ENCODE measurements at regions not wholly inside any gene's neighbourhood (a gene's known extent, or its start where the extent isn't known, plus 50 kb on each side); places are given as distances from the start of the nearest gene placed in this dataset.

DNA sequence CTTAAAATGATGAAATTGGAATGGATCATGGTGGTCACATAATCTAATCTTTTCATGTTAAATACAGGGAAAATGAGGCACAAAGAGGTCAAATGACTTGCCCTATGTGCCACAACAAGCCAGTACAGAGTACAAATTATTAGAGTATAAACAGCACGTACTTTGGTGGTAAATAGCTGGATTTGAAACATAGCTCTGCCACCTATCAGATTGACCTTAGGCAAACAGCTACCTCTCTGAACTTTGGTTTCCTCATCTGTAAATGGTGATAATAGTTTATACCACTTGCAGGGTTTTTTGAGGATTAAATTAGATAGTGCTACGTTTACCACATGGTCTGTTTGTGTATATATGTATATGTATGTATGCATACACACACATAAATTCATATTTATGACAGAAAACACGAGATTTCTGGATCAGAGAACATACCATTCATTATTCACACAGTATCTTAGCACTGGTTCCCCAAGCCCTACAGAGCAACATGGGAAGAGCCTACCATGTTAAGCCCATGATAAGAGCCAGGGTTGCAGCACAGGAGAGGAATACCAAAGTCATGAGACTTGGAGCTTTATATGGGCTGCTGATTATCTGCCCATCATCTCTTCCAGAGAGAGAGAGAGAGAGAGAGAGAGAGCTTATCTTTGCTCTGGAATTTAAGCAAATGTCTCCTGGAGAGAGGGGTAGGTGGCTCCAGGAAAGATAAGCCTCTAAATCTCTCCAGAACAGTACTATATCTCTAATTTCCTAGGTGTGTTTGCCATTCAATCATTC is 73.5 kb downstream of the MDH1 start:
- Histone ChIP-seq H3K9me2 (ENCODE audit: low read depth, low read length) (no peaks in the 10 kb centered on the region), H3K79me2 (ENCODE audit: insufficient read depth, low read length) (no peaks in the 10 kb centered on the region), H3F3A (ENCODE audit: insufficient read depth, low read length) (no peaks in the 10 kb centered on the region), H3K36me3 (ENCODE audit: insufficient read depth, low read length) (no peaks in the 10 kb centered on the region), H3K9me3 (ENCODE audit: low read length) (no peaks in the 10 kb centered on the region; the same call in 1 of the 2 replicates), H3K4me2 (ENCODE audit: low read length) (no peak overlapping the region), H3K27me3 (ENCODE audit: insufficient read depth, low read length) (no peaks in the 10 kb centered on the region), H3K4me1 (ENCODE audit: insufficient read depth, low read length, severe bottlenecking) (no peaks in the 10 kb centered on the region), H2AFZ (ENCODE audit: low read length) (no peak overlapping the region), H3K27ac (ENCODE audit: low read depth, low read length, poor library complexity, severe bottlenecking) (no peak overlapping the region), H3K4me3 (ENCODE audit: low read depth, low read length, poor library complexity, severe bottlenecking) (no peak overlapping the region), H3K9ac (ENCODE audit: low read length) (no peak overlapping the region), H4K20me1 (ENCODE audit: insufficient read depth, low read length) (no peaks in the 10 kb centered on the region)
- TF ChIP-seq EZH2 (IDR thresholded peaks at IDR 0.05; ENCODE audit: borderline replicate concordance, low read length), result no peak
- TF ChIP-seq, protein P1, sequence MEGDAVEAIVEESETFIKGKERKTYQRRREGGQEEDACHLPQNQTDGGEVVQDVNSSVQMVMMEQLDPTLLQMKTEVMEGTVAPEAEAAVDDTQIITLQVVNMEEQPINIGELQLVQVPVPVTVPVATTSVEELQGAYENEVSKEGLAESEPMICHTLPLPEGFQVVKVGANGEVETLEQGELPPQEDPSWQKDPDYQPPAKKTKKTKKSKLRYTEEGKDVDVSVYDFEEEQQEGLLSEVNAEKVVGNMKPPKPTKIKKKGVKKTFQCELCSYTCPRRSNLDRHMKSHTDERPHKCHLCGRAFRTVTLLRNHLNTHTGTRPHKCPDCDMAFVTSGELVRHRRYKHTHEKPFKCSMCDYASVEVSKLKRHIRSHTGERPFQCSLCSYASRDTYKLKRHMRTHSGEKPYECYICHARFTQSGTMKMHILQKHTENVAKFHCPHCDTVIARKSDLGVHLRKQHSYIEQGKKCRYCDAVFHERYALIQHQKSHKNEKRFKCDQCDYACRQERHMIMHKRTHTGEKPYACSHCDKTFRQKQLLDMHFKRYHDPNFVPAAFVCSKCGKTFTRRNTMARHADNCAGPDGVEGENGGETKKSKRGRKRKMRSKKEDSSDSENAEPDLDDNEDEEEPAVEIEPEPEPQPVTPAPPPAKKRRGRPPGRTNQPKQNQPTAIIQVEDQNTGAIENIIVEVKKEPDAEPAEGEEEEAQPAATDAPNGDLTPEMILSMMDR (IDR thresholded peaks at IDR 0.05; ENCODE audit: low read length), result no peak

DNA sequence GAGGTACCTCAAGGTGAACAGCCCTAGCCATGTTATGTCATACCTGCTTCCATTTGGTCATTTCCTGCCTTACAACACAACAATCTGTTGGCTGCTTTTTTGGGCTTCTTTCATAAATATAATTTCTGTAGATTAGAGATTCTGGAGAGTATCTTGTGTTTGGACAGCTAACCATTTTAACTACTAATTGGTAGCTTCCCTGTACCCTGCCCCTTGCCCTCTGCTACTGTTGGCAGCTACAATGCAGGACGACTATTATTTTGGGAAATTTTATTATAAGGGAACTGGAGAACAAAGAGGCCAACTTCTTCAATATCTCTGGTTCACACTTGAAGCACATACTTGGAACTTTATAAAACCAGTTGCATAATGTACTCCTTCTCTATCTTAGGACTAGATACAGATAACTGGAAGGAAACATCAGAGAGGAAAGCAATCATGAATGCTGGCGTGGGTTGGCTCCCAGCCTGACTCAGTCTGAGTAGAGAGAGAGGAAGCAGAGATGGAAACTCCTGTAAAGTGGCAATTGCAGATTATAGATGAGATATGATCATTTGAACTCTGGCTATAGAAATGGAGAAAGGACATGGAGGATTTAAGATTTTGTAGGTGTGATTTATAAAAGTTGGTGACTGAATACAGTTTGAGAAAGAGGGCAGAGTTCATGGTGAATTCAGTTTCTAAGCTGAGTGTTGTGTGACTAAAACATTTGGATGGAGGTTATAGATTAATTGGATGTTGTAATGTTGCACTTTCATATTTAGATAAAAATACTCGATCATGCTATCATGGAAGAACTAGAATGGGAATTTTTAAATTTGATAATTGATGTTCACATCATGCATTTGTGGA is 74.5 kb downstream of the MDH1 start:
- H3K27ac ChIP-seq (ENCODE audit: low read depth, low read length, poor library complexity, severe bottlenecking), result no peak overlapping the region
- no peaks in the 10 kb centered on the region for H3F3A ChIP-seq (ENCODE audit: insufficient read depth, low read length)
- no peak overlapping the region for H3K9ac ChIP-seq (ENCODE audit: low read length)
- no peak overlapping the region for H3K4me3 ChIP-seq (ENCODE audit: low read depth, low read length, poor library complexity, severe bottlenecking)
- H3K79me2 ChIP-seq (ENCODE audit: insufficient read depth, low read length), result no peaks in the 10 kb centered on the region
- no peaks in the 10 kb centered on the region for H3K27me3 ChIP-seq (ENCODE audit: insufficient read depth, low read length)
- H3K4me1 ChIP-seq (ENCODE audit: insufficient read depth, low read length, severe bottlenecking), result no peaks in the 10 kb centered on the region
- H3K4me2 ChIP-seq (ENCODE audit: low read length), result no peak overlapping the region
- H3K9me3 ChIP-seq (ENCODE audit: low read length), result no peaks in the 10 kb centered on the region; the same call in 1 of the 2 replicates
- no peak overlapping the region for H2AFZ ChIP-seq (ENCODE audit: low read length)
- H4K20me1 ChIP-seq (ENCODE audit: insufficient read depth, low read length), result no peaks in the 10 kb centered on the region
- no peaks in the 10 kb centered on the region for H3K9me2 ChIP-seq (ENCODE audit: low read depth, low read length)
- TF ChIP-seq, protein P1 (IDR thresholded peaks at IDR 0.05; ENCODE audit: low read length), result no peak
- no peak for TF ChIP-seq EZH2 (IDR thresholded peaks at IDR 0.05; ENCODE audit: borderline replicate concordance, low read length)
- H3K36me3 ChIP-seq (ENCODE audit: insufficient read depth, low read length), result no peaks in the 10 kb centered on the region

DNA sequence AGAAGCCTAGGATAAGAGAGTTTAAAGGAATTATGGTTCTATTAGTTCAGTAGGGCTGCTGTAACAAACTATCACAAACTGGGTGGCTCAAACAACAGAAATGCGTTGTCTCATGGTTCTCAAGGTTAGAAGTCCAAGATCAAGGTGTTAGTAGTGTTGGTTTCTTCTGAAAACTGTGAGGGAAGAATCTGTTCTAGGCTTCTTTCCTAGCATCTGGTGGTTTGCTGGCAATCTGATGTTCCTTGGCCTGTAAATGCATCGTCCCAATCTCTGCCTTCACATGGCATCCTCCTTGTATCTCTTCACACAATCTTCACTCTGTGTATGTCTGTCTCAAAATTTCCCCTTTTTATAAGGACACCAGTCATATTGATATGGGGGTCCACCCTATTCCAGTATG is 76.3 kb downstream of the MDH1 start:
- no peaks in the 10 kb centered on the region for H4K20me1 ChIP-seq (ENCODE audit: insufficient read depth, low read length)
- H3K4me1 ChIP-seq (ENCODE audit: insufficient read depth, low read length, severe bottlenecking), result no peaks in the 10 kb centered on the region
- no peak overlapping the region for H3K4me2 ChIP-seq (ENCODE audit: low read length)
- no peak overlapping the region for H3K9ac ChIP-seq (ENCODE audit: low read length)
- no peaks in the 10 kb centered on the region for H3F3A ChIP-seq (ENCODE audit: insufficient read depth, low read length)
- H3K4me3 ChIP-seq (ENCODE audit: low read depth, low read length, poor library complexity, severe bottlenecking), result no peak overlapping the region
- H3K79me2 ChIP-seq (ENCODE audit: insufficient read depth, low read length), result no peaks in the 10 kb centered on the region
- no peaks in the 10 kb centered on the region for H3K27me3 ChIP-seq (ENCODE audit: insufficient read depth, low read length)
- TF ChIP-seq, protein P1 (IDR thresholded peaks at IDR 0.05; ENCODE audit: low read length), result no peak
- no peak for TF ChIP-seq EZH2 (IDR thresholded peaks at IDR 0.05; ENCODE audit: borderline replicate concordance, low read length)
- no peak overlapping the region for H2AFZ ChIP-seq (ENCODE audit: low read length)
- H3K9me3 ChIP-seq (ENCODE audit: low read length), result no peaks in the 10 kb centered on the region
- no peak overlapping the region for H3K27ac ChIP-seq (ENCODE audit: low read depth, low read length, poor library complexity, severe bottlenecking)
- H3K9me2 ChIP-seq (ENCODE audit: low read depth, low read length), result no peaks in the 10 kb centered on the region
- H3K36me3 ChIP-seq (ENCODE audit: insufficient read depth, low read length), result no peaks in the 10 kb centered on the region
